ENCODE measurements at regions not wholly inside any gene's neighbourhood (a gene's known extent, or its start where the extent isn't known, plus 50 kb on each side); places are given as distances from the start of the nearest gene placed in this dataset.

DNA sequence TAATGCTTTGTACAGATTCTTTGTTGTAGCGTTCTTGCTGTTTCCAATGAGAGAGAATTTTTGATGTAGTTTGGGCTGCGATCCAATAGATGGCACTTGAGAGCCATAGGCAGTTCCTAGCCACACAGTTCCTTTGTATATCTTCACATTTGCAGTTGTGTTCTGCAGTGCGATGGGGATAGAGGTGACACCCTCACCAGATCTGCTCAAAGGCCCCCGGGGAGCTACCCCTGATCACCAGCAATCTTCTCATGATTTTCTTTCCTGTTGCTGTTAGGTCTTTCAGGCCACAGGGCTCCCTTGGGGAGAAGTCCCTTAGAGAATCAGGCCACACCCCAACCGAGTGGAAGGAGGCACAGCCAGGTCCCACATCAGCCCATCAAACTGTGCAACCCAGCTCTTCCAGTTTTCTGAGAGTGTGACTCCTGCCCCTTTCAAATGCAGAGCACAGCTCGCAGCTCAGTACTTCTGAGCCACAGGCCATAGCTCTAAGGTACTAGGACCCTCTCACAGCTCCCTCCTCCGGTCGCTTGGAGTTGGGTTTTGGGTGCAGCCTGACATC is 353.7 kb downstream of the SLCO4C1 start:
- TF ChIP-seq, protein P1, sequence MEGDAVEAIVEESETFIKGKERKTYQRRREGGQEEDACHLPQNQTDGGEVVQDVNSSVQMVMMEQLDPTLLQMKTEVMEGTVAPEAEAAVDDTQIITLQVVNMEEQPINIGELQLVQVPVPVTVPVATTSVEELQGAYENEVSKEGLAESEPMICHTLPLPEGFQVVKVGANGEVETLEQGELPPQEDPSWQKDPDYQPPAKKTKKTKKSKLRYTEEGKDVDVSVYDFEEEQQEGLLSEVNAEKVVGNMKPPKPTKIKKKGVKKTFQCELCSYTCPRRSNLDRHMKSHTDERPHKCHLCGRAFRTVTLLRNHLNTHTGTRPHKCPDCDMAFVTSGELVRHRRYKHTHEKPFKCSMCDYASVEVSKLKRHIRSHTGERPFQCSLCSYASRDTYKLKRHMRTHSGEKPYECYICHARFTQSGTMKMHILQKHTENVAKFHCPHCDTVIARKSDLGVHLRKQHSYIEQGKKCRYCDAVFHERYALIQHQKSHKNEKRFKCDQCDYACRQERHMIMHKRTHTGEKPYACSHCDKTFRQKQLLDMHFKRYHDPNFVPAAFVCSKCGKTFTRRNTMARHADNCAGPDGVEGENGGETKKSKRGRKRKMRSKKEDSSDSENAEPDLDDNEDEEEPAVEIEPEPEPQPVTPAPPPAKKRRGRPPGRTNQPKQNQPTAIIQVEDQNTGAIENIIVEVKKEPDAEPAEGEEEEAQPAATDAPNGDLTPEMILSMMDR (IDR thresholded peaks at IDR 0.05) = peak; percentile 86

DNA sequence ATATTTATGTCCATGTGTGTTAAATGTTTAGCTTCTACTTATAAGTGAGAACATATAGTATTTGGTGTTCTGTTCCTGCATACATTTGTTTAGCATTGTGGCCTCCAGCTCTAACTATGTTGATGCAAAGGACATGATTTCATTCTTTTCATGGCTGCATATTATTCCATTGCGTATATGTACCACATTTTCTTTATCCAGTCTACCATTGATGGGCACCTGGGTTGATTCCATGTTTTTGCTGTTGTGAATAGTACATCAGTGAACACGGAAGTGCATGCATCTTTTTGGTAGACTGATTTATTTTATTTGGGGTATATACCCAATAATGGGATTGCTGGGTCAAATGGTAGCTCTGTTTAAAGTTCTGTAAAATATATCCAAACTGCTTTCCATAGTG is 359.0 kb downstream of the SLCO4C1 start:
- TF ChIP-seq, protein P1 (IDR thresholded peaks at IDR 0.05) = no peak

DNA sequence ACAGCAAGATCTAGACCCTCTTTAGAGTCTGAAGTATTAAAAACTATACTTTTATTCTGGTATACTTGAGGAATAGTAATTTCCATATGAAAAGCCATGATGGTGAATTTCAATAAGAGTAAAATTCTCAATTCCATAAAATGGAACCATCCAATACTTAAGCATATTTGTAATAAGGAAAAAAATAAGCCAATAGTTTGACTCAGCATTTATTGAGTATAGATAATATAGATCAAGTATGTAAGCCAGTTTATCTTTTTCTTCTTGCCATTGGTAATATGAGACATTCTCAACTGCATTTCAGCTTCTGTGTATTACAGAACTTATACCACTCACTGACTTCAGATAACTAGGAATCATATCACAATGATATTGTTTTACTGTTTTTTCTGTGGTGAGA is 361.0 kb downstream of the SLCO4C1 start:
- TF ChIP-seq, protein P1 (IDR thresholded peaks at IDR 0.05) = no peak

DNA sequence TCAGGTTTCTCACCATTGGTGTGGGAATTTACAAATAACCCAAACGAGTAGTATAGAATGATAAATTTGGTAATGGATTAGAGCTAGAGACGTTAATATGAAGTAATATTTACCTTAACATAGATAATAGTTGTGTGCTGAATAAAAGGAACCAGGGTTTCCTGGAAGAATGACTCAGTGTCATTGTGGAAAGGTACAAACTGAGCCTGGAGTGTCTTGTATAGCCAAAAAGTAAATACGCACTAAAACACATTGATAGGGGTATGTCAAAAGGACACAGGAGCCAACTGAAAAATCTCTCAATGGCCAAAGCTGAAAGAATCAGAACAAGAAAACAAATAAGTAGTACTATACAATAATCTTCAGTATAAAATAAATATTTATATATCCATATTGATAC is 363.5 kb downstream of the SLCO4C1 start:
- TF ChIP-seq, protein P1 (IDR thresholded peaks at IDR 0.05) = no peak

DNA sequence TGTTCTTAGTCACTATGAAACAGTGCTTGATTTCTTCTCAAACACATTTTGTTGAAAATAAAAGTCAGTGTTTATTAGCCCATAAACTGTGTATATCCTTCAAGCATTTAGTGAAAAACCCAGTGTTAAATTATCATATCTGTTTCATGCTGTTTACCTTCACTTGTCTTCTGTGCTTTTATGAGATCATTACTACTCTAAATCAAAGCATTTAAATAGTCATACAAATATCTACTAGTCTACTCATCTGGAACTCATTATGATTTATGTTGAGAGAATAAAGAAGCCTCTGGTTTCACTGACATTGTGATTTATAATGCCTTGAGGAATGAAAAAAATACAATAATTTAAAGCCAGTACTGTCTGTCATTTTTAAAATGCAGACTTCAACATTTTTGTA is 366.5 kb downstream of the SLCO4C1 start:
- TF ChIP-seq, protein P1 (IDR thresholded peaks at IDR 0.05) = no peak

DNA sequence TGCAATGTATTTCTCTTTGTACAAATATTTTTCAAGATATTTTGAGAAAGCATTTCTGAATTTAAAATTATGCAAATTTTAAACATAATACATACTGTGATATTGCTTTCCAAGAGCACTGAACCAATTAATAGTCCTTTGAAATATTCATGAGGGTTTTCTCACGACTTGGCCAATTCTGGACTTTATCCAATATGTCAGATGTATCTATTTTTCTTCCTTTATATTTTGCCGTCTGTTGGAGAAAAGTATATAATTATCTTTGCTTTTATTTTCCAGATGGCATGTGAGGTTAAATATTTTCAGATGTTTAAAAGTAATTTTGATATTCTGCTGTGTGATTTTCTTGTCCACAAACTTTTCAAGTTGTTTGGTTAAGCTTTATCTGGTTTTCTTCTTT is 378.9 kb downstream of the SLCO4C1 start:
- TF ChIP-seq, protein P1 (IDR thresholded peaks at IDR 0.05) = no peak

DNA sequence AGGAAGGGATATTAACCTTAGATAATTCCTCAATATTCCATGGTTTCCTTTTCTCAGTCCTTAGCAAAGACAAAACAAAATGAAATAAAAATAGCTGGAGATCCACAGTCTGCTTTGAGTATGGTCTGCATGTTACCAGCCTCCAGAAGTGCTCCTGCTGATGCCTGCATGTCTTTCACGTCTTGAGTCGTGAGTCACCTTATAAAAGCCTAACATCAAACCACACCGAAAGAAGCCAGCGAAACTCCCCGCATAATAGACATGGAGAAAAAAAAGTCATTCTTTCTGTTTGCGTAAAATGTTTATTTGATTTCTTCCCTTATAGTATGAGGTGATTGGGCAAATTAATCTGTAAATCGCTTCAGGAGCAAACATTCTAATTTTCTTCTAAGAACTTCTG is 380.5 kb downstream of the SLCO4C1 start:
- TF ChIP-seq, protein P1 (IDR thresholded peaks at IDR 0.05) = no peak

DNA sequence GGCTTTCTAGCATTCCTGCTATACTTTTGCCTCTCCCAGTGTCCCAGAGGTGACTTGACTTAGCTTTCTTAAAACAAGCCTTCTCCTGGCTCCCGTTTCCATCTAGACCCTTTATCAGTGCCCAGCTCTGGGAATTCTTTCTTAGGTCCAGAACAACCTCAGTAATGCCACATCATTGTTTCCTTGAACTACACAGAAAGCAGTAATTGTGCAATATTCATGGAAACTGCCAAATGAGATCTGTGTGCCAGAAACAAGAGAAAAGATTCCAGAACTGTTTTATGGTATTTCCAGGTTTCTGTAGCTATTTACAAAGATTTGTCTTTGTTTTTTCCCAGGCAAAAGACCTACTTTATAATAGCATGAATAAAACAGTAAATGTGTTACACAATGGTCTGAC is 391.3 kb downstream of the SLCO4C1 start:
- TF ChIP-seq, protein P1 (IDR thresholded peaks at IDR 0.05) = no peak
